NB4 (cell line): ENCODE measurements at regions not wholly inside any gene's neighbourhood (a gene's known extent, or its start where the extent isn't known, plus 50 kb on each side); places are given as distances from the start of the nearest gene placed in this dataset.

Experiments used
- CTCF ChIP-seq: IDR thresholded peaks from one replicate; pipeline ENCODE4 v1.5.1; 2012; ENCODE audit warnings: low read depth, low read length
- POLR2A ChIP-seq: IDR thresholded peaks from 2 replicates; pipeline ENCODE4 v1.6.1; 2011; ENCODE audit warnings: mild to moderate bottlenecking; ENCODE audit not compliant: insufficient read length; ENCODE audit errors: extremely low read depth

- TF ChIP-seq CTCF (no peak), POLR2A (no peak)
These were observed 60.9 kb upstream of the ATP12A start for GRCh38 chr13:24619282-24619681.
